ENCODE measurements at regions not wholly inside any gene's neighbourhood (a gene's known extent, or its start where the extent isn't known, plus 50 kb on each side); places are given as distances from the start of the nearest gene placed in this dataset.

GRCh38 chr3:157573281-157573680 lies 70.1 kb upstream of the VEPH1 start:
- 55 to 76% (median 67%) methylated on average over 1 of the region's 1 CpG for WGBS, 4 donors
- peaks cover 0 to 5% (median 0%) of the 10 kb centered on the region in 12 donors for H3K4me1 ChIP-seq
- ATAC-seq, result peak in 1 of 4 donors; percentile 50
- intact Hi-C loops (cut with DNase I), result loop anchor here in 8 of 10 donors (2.0 to 10.0 kb wide), 4 partner anchors 40 to 371 kb away; no protein-coding TSS in a partner anchor
- no peaks in the 10 kb centered on the region for H3K36me3 ChIP-seq
- no peak for TF ChIP-seq POLR2A (IDR thresholded peaks at IDR 0.05)
- TF ChIP-seq CTCF (IDR thresholded peaks at IDR 0.05), result no peak
- H3K9me3 ChIP-seq, result peaks cover 0 to 1% (median 0%) of the 10 kb centered on the region in 12 donors
- H3K27me3 ChIP-seq, result no peaks in the 10 kb centered on the region
- no peak for DNase-seq
- no peak overlapping the region for H3K4me3 ChIP-seq
- no peak overlapping the region for H3K27ac ChIP-seq

GRCh38 chr3:157572559-157573270 lies 69.5 kb upstream of the VEPH1 start:
- peaks cover 0 to 5% (median 0%) of the 10 kb centered on the region in 12 donors for H3K4me1 ChIP-seq
- ATAC-seq (peak in 2 of 4 donors; percentile 52 to 66), DNase-seq (no peak)
- no peak overlapping the region for H3K27ac ChIP-seq
- H3K9me3 ChIP-seq, result peaks cover 0 to 7% (median 0%) of the 10 kb centered on the region in 12 donors
- no peaks in the 10 kb centered on the region for H3K36me3 ChIP-seq
- TF ChIP-seq CTCF (IDR thresholded peaks at IDR 0.05) (peak; percentile 42 to 76 (median 60)), POLR2A (IDR thresholded peaks at IDR 0.05) (no peak)
- WGBS, 4 donors, result 69 to 73% (median 72%) methylated on average over 8 of the region's 8 CpGs
- H3K27me3 ChIP-seq, result no peaks in the 10 kb centered on the region
- H3K4me3 ChIP-seq, result no peak overlapping the region
- intact Hi-C loops (cut with DNase I), result loop anchor here in 9 of 10 donors (1.0 to 10.0 kb wide), 5 partner anchors 40 to 370 kb away; no protein-coding TSS in a partner anchor

- intact Hi-C loops (cut with DNase I), result no loop called here
These were observed 63.4 kb upstream of the VEPH1 start for GRCh38 chr3:157566596-157566995.

More at GRCh38 chr3:157566596-157566995, 63.4 kb upstream of the VEPH1 start:
- 80 to 93% (median 88%) methylated on average over 1 of the region's 1 CpG for WGBS, 4 donors
- H3K27ac ChIP-seq, result no peak overlapping the region
- no peaks in the 10 kb centered on the region for H3K27me3 ChIP-seq
- TF ChIP-seq CTCF (IDR thresholded peaks at IDR 0.05) (no peak), POLR2A (IDR thresholded peaks at IDR 0.05) (no peak)
- H3K36me3 ChIP-seq, result no peaks in the 10 kb centered on the region
- ATAC-seq, result no peak
- DNase-seq, result no peak
- peaks cover 0 to 12% (median 0%) of the 10 kb centered on the region in 12 donors for H3K9me3 ChIP-seq
- H3K4me1 ChIP-seq, result no peaks in the 10 kb centered on the region
- no peak overlapping the region for H3K4me3 ChIP-seq
